Activated CD4-positive, CD25-positive, alpha-beta regulatory T cell treated with anti-CD3 and anti-CD28 coated beads, Interleukin-2, amount 50 U/mL, for 24 hours (primary cell): ENCODE measurements at regions not wholly inside any gene's neighbourhood (a gene's known extent, or its start where the extent isn't known, plus 50 kb on each side); places are given as distances from the start of the nearest gene placed in this dataset.
"Not testable (repeated sequence)": the region's sequence is repeated elsewhere in the genome, so short reads cannot be mapped to it uniquely, and the experiment has no call there.

Source experiments
- ATAC-seq, 2 donors: fragments of 150-1000 bp; cut with Tn5 transposase; one replicate each; pipeline ENCODE4 v1.10.0; 2021; ENCODE audit warnings: mild to moderate bottlenecking in 1 of 2, moderate library complexity in 1 of 2

DNA sequence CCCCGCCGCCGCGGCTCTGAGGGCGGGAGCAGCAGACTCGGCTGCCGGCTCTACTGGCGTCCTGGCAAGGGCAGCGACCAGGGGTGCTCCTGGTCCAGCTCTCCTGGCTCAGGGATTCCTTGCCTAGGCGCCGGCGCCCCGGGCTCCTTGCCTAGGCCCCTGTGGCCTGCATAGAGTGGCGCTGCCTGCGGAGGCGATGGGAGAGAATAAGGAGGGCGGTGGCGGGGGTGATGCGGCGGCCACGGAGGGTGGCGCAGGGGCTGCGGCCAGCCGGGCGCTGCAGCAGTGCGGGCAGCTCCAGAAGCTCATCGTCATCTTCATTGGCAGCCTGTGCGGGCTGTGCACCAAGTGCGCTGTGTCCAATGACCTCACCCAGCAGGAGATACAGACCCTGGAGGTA lies 136.6 kb upstream of the TP53TG3D start:
- ATAC-seq: not testable (repeated sequence)

DNA sequence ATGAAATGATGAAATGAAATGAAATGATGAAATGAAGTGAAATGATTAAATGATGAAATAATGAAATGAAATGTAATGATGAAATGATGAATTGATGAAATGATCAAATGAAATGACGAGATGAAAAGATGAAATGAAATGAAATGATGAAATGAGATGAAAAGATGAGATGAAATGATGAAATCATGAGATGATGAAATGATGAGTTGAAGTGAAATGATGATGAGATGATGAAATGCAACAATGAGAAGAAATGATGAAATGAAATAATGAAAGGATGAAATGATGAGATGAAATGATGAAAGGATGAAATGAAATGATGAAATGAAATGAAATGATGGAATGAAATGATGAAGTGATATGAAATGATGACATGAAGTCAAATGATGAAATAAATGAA lies 132.7 kb upstream of the TP53TG3D start:
- not testable (repeated sequence) for ATAC-seq

DNA sequence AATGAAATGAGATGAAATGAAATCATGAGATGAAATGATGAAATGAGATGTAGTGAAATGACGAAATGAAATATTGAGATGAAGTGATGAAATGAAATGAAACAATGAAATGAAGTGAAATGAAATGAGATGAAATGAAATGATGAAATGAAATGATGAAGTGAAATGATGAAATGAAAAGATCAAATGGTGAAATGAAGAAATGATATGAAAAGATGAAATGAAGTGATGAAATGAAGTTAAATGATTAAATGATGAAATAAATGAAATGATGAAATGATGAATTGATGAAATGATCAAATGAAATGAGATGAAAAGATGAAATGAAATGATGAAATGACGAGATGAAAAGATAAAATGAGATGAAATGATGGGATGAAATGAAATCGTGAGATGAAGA lies 132.3 kb upstream of the TP53TG3D start:
- not testable (repeated sequence) for ATAC-seq

GRCh38 chr16:32121273-32121900 lies 131.7 kb upstream of the TP53TG3D start:
- not testable (repeated sequence) for ATAC-seq

DNA sequence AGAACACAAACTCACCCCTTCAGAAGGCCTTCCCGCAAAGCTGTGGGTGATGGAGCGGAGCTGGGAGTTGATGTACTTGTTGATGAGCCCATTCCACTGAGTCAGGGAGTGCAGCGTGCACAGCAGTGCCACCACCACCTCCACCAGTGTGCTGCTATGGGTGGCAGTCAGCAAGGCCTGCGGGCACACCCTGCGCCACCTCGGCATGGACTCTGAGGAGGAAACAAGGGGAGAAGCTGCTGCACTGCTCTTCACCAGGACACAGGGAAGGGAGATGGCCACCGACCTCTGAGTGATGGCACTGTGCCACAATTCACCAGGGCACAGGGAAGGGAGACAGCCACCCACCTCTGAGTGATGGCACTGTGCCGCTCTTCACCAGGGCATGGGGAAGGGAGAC lies 100.7 kb upstream of the TP53TG3D start:
- ATAC-seq: not testable (repeated sequence)

- ATAC-seq: peak; percentile 53 to 91
These were observed 65.0 kb upstream of the TP53TG3D start for GRCh38 chr16:32187918-32188669.

DNA sequence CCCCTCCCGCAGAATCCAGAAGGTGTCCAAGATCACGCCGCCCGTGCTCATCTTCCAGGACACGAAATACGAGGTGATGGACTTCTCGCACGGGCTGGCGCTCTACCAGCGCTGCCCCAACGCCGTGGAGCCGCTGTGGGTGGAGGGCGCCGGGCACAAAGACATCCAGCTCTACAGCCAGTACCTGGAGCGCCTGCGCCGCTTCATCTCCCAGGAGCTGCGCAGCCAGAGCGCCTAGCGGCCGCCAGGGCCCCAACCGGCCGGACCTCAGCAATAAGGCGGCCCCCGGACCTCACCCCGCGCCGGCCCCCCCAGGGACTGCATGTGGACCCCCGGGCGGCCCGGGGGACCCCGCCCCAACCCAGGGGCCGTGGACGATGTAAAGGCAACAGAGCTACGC lies 50.5 kb upstream of the TP53TG3D start:
- not testable (repeated sequence) for ATAC-seq
